HG02885 (cell line): ENCODE measurements at regions not wholly inside any gene's neighbourhood (a gene's known extent, or its start where the extent isn't known, plus 50 kb on each side); places are given as distances from the start of the nearest gene placed in this dataset.
"Not testable (repeated sequence)": the region's sequence is repeated elsewhere in the genome, so short reads cannot be mapped to it uniquely, and the experiment has no call there.

Experiments used
- ATAC-seq: cut with Tn5 transposase; IDR thresholded peaks from one replicate; pipeline ENCODE4 v1.9.1; 2021; ENCODE audit warnings: mild to moderate bottlenecking; ENCODE audit not compliant: unreplicated experiment, poor library complexity

DNA sequence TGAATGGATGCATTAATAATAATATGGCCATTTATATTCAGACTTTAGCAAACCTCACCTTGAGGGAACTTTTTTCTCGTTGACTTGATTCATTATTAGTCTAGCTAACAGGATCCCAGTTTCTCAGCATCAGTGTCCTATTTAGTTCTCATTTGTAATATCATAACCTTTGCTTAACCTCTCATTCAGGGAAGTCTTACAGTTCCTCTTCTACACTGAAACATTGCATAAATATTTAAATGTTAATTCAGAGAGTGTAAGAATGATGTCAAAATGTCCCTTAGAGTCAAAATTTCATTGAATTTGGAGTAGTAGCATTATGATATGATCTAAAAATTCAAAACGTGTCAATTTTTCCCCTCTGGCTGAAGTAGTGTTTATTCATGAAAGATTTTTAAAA, 650.1 kb downstream of the EFNA5 start:
- no peak for ATAC-seq

DNA sequence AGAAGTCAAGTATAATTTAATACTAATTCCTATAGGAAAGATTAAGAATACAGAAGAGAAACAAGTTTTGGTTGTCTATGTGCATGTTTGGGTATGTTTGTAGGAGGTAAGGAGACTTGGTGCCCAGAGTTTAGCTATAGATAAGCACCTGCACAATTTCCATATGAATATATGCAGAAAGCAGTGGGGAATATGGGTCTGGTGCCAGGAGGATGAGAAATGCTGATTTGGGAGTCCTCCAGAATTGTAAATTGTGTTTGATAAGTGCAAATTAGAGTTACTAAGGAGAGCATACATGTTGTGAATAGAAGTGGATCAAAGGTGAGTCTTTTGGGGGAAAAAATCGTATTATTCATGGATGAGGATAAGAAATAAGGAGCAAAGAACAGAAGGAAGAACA, 653.1 kb downstream of the EFNA5 start:
- ATAC-seq = no peak

DNA sequence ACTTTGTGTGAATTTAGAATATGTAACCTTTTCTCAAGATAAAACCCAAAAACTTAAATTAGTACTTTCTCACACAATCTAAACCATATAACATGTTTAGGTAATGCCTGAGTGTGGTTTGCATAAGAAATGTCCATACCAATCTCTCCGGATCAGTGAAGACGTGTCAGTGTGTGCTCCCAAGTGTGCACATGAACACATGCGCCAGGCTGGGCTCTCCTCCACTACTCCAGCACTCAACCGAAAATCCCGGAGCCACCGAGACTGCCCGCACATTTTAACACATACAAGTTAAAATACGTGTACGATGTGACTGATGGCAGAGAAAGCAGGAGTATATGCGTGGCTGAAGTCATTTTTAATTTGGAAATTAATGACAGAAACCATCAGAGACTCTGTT, 658.4 kb downstream of the EFNA5 start:
- ATAC-seq = no peak

DNA sequence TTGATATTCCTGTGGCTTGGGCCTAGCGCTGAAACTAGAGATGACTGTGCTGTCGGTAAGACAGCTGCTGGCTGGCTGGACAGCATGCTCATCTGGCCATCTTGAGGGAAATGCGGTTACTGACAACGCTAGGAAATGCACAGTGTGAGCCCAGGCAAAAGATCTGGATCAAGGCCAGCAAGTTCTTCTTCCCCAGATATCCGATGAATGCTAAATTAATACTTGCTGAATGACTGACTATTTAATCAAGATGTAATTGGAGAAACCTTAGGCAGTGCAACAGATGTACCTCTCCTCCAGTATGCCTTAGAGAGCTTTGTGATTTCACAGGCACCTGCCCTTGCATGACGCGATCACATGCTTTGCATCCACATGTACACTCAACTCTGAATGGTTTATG, 659.1 kb downstream of the EFNA5 start:
- no peak for ATAC-seq

DNA sequence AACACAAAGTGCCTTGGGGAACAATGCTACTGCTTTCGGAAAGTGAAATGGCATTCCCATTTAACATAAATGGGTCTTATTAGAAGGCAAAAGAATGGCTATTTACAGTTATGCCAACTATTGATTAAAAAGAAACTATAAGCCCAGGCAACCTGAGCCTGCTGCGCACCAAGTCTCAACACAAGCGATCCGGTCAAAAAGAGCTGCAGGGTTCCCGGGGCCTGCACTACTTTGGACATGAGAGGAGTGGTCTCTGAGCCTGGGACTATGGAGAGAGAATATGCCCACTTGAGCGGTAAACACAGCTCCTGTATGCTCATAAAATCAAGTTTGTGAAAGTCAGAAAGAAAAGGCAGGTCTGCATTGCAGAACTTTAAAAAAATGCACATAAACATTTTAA, 660.7 kb downstream of the EFNA5 start:
- ATAC-seq = no peak

DNA sequence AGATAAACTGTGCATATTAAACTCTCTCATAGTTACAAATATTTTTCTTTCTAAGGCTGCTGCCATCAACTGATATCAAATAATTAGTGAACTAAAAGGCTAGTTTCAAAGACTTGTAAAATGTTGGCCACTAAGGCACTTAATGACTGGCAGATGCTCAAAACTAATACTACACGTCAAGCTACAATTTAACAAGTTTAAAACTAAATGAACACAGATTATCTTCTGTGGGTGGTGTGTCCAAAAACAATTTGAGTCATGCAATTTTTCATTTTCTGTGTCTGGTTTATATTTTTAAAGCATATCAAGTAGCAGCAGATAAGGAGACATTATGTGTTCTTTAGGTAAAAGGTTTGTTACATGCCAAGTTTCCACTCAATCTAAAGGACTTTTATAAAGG, 665.1 kb downstream of the EFNA5 start:
- ATAC-seq = no peak

DNA sequence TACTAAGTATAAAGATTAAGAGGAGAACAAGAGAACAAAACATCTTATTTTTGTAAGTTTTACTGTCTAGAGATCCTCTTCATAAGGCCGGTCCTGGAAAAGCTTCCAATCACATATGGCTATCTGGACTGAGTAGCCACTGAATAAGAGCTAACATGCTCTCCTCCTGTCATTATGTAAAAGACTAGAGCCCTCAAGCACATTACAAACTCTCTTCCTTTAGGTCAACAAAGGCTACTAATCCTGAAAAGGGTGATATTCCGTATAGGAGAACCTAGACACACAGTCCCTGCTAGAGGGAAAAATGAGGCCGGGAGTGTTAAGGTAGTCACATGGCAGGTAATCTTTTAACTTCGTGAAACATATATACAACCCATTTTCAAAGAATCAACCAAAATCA, 665.6 kb downstream of the EFNA5 start:
- no peak for ATAC-seq

DNA sequence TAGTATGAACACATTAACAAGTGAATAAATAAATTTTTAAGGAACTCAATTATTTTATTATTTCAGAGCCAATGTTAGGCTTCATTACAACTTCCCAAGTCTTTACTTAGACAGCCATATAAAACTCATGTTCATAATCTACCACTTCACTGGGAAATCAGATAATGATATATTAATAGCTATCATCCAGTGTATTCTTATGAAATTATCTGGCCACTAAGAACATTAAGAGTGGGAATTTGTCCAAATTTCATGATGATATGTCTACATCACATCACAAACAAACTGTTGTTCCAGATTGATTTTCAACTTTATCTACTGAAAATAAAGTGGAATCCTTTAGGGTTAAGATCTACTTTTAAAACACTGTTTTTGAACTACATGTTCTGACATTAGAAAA, 668.6 kb downstream of the EFNA5 start:
- ATAC-seq = no peak

DNA sequence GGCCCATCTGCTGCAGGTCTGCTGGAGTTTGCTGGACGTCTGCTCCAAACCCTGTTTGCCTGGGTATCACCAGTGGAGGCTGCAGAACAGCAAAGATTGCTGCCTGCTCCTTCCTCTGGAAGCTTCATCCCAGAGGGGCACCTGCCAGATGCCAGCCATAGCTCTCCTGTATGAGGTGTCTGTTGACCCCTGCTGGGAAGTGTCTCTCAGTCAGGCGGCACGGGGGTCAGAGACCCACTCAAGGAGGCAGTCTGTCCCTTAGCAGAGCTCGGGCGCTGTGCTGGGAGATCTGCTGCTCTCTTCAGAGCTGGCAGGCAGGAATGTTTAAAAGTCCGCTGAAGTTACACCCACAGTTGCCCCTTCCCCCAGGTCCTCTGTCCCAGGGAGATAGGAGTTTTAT, 671.2 kb downstream of the EFNA5 start:
- ATAC-seq = not testable (repeated sequence)

DNA sequence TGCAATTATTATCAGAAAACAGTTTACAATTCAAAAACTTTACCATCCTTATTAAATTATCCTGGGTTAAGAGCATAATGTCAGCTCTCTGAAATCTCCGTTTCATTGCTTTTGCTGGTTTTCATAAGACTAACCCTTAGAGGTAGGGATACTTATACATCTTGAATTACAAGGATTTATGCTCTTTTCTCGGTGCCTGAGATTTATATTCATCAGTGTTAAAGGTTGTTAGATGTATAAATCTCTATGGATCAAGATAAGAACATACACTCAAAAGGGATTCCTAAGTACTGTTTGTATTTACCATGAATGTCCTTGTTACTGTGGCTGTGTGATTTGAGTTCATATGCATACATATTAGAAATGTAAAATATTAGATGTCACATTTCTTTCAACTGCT, 684.7 kb downstream of the EFNA5 start:
- no peak for ATAC-seq

DNA sequence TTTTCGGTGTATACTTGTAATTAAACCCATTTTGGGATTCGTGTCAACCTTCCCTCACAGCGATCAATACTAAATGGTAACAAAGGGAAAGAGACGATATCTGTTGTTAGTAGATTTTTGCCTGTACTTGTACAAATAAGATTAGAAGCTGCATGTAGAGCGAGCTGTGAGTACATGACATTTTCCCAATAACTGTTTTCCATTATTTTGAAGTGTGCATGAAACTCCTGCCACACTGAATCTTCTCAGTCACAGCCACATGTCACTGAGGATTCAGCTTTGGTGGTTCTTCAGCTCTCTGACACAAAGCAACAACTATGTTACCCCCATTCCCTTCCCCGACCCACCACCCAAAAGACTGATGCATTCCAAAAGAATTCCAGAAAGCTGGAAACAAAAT, 685.6 kb downstream of the EFNA5 start:
- no peak for ATAC-seq

DNA sequence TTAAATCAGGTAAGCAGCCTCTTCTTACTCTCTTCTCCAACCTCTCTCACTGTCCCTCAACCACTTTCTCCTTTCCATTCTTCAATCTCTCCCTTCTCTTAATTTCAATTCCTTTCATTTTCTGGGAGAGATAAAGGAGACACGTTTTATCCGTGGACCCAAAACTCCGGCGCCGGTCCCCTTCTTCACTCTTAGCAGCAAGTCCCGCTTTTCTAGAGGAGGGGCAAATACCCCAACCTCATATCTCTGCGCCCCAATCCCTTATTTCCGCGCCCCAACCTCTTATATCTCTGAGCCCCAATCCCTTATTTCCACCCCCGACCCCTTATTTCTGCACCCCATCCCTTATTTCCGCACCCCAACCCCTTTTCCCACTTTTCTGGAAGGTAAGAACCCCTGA, 691.6 kb downstream of the EFNA5 start:
- not testable (repeated sequence) for ATAC-seq

DNA sequence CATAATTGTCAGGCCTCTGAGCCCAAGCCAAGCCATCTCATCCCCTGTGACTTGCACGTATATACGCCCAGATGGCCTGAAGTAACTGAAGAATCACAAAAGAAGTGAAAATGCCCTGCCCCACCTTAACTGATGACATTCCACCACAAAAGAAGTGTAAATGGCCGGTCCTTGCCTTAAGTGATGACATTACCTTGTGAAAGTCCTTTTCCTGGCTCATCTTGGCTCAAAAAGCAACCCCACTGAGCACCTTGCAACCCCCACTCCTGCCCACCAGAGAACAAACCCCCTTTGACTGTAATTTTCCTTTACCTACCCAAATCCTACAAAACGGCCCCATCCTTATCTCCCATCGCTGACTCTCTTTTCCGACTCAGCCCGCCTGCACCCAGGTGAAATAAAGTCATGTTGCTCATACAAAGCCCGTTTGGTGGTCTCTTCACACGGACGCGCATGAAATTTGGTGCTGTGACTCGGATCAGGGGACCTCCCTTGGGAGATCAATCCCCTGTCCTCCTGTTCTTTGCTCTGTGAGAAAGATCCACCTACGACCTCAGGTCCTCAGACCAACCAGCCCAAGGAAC, 692.1 kb downstream of the EFNA5 start:
- not testable (repeated sequence) for ATAC-seq

DNA sequence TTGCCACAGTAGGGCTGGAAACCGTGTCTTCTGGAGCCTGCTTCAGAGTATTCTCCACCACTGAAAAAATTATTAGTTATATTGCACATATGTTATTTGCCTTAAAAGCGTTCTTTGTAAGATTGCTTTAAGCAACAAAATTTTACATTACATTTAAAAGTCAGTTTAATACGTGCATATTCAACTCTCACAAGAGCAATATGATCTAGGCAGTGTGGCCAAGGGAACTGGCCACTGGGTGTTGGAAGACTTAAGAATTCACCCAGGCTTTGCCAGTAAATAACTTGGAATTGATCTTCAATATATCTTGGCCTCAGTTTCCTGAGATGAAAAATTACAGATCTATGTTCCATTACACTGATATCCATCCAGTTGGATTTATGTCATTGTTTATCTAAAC, 694.4 kb downstream of the EFNA5 start:
- ATAC-seq = no peak

DNA sequence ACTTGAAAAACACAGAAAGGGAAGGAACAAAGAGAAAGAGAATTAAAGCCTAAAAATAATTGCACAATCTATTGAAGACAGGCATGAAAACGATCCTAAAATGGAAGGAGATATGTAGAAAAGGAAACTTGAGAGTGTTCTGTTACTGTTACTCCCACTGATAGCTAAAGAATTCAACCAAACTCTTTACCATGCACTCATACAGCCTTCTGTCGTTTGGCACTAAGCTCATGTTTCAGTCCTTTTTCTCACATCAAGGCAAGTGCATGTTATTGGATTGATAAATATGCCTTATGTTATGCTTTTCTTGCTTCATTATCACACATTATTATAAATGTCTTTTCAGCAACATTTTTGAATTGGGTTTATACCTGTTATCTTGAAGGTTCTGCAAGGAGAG, 696.5 kb downstream of the EFNA5 start:
- no peak for ATAC-seq

DNA sequence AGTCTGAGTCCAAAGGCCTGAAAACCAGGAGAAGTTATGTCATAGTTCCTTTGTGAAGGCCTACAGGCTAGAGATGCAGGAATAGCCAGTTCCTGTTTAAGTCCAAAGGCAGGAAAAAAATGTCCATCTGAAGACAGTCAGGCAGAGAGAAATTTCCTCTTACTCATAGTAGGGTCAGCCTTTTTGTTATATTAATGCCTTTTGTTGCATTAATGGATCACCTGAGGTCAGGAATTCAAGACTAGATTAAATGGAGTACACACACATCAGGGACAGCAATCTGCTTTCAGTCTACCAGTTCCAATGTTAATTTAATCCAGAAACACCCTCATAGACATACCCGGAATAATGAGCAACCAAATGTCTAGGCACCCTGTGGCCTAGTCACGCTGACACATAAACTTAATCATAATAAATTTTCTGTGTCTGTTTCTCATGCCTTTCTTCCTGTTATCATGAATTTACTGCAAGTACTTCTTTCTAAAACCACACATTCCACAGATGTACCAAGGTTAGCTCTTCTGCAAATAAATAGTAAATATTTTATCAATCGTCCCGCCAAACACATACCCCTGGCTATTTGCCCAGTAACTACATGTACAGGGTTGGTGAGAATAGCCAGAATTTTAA, 703.9 kb downstream of the EFNA5 start:
- ATAC-seq = no peak

DNA sequence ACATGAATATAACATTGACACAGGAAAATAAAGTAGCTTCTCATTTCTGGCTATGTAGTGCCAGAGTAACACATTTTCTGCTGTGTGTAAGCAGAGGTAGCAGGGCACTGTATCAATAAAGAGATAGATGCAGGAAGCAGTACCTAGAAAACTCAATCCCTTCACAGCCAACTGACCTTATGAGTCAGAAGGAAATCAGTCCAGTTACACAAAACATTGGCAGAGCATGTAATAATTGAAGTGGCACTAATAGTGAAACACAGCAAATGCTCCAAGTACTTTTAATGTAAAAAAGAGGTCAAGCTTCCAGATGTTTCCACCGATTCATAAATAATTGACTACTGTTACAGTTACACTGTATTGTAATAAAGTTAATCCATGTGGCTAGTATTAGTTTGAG, 706.6 kb downstream of the EFNA5 start:
- no peak for ATAC-seq

DNA sequence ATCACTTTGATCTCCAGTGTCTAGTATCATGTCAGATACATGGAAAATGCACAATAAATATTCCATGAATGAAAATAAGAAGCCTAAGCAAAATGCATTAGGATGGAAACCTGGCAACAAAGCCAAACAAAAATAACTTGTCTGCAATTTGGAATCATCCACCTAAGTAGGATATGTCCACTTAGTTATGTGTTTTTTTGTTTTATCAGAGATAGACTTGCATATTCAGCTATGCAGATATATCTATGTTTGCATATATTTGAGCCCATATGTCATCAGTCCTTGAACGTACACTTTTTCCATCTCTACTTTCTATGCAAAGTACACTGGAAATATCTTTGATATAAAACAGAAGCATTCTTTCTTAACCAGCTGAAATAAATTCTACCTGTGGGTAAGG, 707.1 kb downstream of the EFNA5 start:
- no peak for ATAC-seq

DNA sequence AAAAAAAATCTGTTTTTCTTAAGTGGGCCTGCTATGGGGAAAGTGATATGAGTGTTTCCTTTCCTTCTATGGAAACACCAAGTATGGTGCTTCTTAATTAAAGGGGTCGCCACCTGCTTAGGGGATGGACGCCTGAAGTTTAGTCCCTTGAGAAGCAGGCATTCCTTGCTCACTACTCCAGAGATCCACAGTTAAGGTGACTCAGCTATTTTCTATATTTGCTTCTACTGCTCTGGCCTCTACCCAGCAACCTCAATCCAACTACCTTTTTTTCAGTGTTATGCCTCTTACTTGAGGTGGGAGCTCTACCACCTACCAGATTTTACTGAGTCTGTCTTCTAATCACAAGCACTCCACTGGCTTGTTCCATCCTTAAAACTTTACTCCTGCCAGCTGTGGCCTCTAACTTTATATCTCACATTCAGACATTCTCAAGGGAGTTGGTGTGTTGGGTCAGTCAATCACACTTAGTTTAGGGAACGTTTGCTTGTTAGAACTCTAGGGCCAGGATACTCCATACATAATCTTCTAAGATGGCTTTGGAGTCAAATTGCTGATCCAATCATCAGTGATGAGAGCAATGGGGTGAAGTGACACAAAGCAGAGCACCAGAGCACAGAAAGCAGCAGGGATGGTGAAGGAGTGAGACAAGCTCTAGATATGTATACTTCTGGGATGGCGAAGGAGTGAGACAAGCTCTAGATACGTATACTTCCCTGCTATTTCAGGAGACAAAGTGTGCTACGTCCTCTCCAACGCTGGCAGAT, 708.1 kb downstream of the EFNA5 start:
- no peak for ATAC-seq

DNA sequence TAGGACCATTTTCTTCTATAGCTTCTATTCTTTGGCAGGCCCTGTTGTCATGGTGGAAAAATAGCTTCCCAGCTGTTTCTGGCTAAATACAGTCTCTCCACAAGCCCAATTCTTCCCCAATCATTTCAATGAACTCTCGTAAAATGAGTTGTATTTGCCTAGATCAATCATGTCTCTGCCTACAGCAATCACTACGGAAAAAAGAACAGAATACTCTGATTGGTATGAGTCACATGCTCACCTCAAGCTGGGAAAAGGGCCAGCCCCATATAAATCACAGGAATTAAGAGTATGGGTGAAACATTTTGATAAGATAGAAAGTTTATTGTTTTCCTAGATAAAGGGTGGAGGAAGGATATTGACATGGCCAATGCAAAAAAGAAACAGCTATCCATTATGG, 711.4 kb downstream of the EFNA5 start:
- ATAC-seq = no peak

DNA sequence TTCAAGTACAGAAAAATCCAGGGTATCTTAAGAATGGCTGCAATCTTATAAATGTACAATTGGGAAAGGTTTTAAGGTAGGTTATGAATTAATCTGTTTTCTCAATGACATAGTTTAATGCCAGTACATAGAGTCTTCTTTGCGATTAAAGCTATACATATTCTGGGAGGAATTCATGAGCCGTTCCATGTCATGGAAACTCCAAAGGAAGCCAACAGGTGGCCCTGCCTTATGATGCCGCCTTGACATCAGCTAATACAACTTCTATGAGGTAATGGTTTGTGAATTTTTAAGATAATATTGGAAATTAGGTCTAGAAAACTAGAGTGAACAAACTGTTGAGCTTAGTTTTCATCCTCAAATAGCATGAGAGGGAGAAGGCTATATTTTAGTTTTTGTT, 713.4 kb downstream of the EFNA5 start:
- ATAC-seq = no peak

DNA sequence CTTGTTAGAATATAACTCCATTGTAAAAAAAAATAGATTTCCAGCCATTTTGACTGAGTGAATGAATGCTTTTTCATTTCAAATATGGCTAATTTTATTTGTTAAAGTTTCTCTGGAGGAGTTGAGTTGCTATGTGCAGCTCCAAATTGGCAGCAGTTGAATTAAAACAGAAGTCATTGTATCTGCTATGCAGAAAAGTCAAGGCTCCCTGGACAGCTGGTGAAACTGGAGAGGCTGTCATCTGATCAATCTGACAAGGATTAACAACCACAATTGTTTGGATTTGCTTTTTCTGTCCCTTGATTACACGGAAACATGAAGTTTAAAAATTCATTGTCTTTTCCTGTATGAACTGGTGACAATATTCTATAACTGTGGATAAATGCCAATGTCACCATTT, 713.9 kb downstream of the EFNA5 start:
- no peak for ATAC-seq
